ENCODE measurements at regions not wholly inside any gene's neighbourhood (a gene's known extent, or its start where the extent isn't known, plus 50 kb on each side); places are given as distances from the start of the nearest gene placed in this dataset.

DNA sequence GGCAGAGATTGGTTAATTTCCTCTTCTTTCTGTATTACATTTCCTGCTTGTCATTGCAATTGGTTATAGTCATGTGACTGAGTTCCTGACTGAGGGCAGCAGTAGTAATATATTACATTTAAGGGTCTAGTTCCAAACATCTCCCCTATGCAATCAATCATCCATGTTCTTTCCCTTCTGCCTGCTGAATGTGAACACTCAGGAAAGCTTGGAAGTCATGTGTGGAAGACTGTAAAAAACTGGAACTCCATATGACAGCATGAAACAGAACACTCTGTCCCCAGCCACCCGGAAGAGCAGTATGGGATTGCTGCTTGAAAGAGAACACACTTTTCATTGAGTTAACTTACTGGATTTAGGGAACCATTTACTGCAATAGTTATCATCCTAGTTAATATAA, 459.7 kb upstream of the SEMA3A start:
- no peaks in the 10 kb centered on the region for H3K27me3 ChIP-seq
- TF ChIP-seq, protein P1, sequence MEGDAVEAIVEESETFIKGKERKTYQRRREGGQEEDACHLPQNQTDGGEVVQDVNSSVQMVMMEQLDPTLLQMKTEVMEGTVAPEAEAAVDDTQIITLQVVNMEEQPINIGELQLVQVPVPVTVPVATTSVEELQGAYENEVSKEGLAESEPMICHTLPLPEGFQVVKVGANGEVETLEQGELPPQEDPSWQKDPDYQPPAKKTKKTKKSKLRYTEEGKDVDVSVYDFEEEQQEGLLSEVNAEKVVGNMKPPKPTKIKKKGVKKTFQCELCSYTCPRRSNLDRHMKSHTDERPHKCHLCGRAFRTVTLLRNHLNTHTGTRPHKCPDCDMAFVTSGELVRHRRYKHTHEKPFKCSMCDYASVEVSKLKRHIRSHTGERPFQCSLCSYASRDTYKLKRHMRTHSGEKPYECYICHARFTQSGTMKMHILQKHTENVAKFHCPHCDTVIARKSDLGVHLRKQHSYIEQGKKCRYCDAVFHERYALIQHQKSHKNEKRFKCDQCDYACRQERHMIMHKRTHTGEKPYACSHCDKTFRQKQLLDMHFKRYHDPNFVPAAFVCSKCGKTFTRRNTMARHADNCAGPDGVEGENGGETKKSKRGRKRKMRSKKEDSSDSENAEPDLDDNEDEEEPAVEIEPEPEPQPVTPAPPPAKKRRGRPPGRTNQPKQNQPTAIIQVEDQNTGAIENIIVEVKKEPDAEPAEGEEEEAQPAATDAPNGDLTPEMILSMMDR (IDR thresholded peaks at IDR 0.05) = no peak
- no peak for TF ChIP-seq POLR2A (IDR thresholded peaks at IDR 0.05)
- H3K4me1 ChIP-seq (replicated peaks in 1 of 2) = no peaks in the 10 kb centered on the region
- no peak overlapping the region for H3K27ac ChIP-seq
- no peak overlapping the region for H3K4me3 ChIP-seq
- no peak for DNase-seq
- 43 to 81% (median 72%) methylated on average over 1 of the region's 1 CpG for WGBS, 4 donors
- H3K9me3 ChIP-seq (replicated peaks in 1 of 3) = no peaks in the 10 kb centered on the region
- no peaks in the 10 kb centered on the region for H3K36me3 ChIP-seq (replicated peaks in 1 of 2)
- intact Hi-C loops (cut with DNase I) = no loop called here

DNA sequence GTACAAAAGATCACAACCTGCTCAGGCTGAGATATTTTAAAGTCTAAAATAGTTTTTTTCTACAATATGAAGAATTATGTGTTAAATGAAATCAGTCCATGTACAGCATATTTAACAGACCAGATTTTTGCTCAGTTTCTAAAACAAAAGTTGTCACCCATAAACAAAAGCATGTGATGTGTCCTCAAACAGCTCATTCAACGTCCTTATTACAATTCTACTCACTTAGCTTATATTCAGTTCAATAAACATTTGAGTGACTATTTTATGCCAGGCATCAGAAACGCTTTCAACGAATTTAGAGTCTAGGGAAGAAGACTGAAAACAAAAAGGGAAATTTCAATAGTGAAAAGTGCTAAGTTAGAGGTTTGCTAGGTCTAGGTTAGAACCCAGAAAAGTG, 457.3 kb upstream of the SEMA3A start:
- TF ChIP-seq POLR2A (IDR thresholded peaks at IDR 0.05) = no peak
- TF ChIP-seq, protein P1 (IDR thresholded peaks at IDR 0.05) = no peak
- H3K36me3 ChIP-seq (replicated peaks in 1 of 2) = no peaks in the 10 kb centered on the region
- H3K27ac ChIP-seq = no peak overlapping the region
- 68 to 81% (median 73%) methylated on average over 3 of the region's 3 CpGs for WGBS, 4 donors
- no peaks in the 10 kb centered on the region for H3K4me1 ChIP-seq (replicated peaks in 1 of 2)
- H3K9me3 ChIP-seq (replicated peaks in 1 of 3) = no peaks in the 10 kb centered on the region
- DNase-seq = no peak
- intact Hi-C loops (cut with DNase I) = no loop called here
- H3K4me3 ChIP-seq = no peak overlapping the region
- no peaks in the 10 kb centered on the region for H3K27me3 ChIP-seq

DNA sequence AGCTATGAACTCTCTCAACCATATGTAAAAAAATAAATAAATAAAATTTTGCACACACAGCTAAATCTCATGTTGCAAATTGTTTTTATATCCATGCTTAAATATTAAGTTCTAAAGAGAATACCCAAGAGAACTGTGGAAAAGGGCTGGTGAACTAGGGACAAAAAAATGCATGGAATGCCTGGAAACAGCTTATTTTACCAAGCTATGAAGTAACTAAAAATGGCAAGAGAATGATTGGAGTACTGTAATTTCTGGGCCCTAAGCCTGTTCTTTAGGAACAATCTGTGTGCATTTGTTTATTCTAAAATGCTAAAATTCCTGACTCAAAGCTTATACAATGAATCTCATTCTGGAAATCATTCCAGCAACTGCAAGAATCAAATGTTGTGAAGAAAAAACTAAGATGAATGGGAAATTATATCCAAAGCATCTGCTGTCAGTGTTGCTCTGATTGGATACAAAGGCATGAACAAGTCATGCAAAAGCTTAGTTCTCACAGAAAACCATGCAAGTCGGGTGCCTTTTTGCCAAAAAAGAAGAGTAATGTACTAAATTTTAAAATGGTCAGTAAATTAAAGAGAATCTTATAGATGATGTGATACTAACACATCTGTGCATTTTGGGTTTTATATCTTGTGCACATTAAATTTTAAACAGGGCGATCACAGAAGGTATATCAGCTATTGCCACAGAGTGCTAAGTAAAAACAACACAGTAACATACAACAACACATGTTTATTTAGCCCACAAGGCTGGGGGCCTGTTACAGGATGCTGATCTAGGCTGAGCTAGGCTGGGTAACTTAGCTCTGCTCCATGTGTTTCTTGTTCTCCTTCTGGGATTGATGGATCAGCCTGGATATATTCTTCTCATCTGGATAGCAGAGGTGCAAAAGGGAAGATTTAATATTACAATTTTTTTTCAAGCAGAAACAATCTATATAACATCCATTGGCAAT, 453.5 kb upstream of the SEMA3A start:
- H3K4me3 ChIP-seq = no peak overlapping the region
- H3K27me3 ChIP-seq = no peaks in the 10 kb centered on the region
- H3K4me1 ChIP-seq (replicated peaks in 1 of 2) = no peaks in the 10 kb centered on the region
- 59 to 76% (median 67%) methylated on average over 2 of the region's 2 CpGs for WGBS, 4 donors
- no peak for DNase-seq
- H3K9me3 ChIP-seq (replicated peaks in 1 of 3) = no peaks in the 10 kb centered on the region
- no peaks in the 10 kb centered on the region for H3K36me3 ChIP-seq (replicated peaks in 1 of 2)
- intact Hi-C loops (cut with DNase I) = no loop called here
- H3K27ac ChIP-seq = no peak overlapping the region
- TF ChIP-seq POLR2A (IDR thresholded peaks at IDR 0.05) = no peak
- TF ChIP-seq, protein P1 (IDR thresholded peaks at IDR 0.05) = no peak

DNA sequence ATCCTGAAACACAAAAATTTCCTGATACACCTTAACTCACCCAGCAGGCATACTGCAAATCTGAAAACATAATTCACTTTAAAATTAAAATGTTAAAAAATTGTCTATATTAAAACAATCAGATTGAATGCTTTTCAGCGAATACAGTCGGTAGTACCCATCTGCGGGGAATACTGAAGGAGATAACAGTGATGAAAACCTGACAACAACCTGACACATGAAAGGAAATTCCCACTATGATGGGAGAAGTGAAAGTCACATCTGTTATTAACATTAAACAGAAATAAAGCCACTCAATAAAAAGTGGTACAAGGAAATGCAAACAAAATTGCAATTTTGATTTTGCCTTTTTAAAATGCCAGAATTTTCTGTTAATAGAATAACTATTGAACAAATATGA, 448.0 kb upstream of the SEMA3A start:
- Histone ChIP-seq H3K27ac (no peak overlapping the region), H3K9me3 (replicated peaks in 1 of 3) (no peaks in the 10 kb centered on the region), H3K4me1 (replicated peaks in 1 of 2) (no peaks in the 10 kb centered on the region), H3K36me3 (replicated peaks in 1 of 2) (no peaks in the 10 kb centered on the region), H3K4me3 (no peak overlapping the region), H3K27me3 (no peaks in the 10 kb centered on the region)
- 73 to 83% (median 80%) methylated on average over 3 of the region's 3 CpGs for WGBS, 4 donors
- intact Hi-C loops (cut with DNase I) = no loop called here
- TF ChIP-seq POLR2A (IDR thresholded peaks at IDR 0.05) = no peak
- TF ChIP-seq, protein P1 (IDR thresholded peaks at IDR 0.05) = no peak
- DNase-seq = no peak
